ENCODE measurements at regions not wholly inside any gene's neighbourhood (a gene's known extent, or its start where the extent isn't known, plus 50 kb on each side); places are given as distances from the start of the nearest gene placed in this dataset.

DNA sequence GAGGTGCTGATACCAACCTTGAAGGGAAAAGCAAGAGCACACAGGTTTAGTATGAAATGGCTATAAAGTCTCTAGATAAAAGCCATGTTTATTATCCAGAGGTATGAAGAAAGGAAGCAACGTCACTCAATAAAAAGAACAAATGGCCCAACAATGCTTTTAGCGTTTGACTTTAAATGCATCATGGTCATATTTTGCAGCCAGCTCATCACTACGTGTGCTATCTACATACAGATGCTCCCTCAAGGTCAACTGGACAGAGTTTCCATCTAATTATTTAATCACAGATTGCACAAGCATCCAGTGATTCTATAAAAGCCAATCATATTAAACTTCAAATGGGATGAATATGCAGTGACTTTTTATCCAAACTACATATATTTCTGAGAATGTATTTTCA lies 127.6 kb upstream of the SYNDIG1 start:
- Histone ChIP-seq H3K4me2 (ENCODE audit: extremely low read depth, insufficient read depth, low read length) (no peak overlapping the region), H3K79me2 (ENCODE audit: control insufficient read depth, insufficient read depth, low read length) (no peaks in the 10 kb centered on the region), H3K9me3 (ENCODE audit: control insufficient read depth, insufficient read depth, low read depth, low read length) (no peaks in the 10 kb centered on the region), H3K27ac (ENCODE audit: insufficient read depth, low read length) (no peak overlapping the region), H2AFZ (ENCODE audit: low read length) (no peak overlapping the region), H4K20me1 (ENCODE audit: control insufficient read depth, extremely low read depth, insufficient read depth, low read length) (no peaks in the 10 kb centered on the region), H3K9ac (ENCODE audit: insufficient read depth, low read length) (no peak overlapping the region), H3K4me3 (replicated peaks in 1 of 4; ENCODE audit: control extremely low read depth in 1 of 4, insufficient read depth in 1 of 4, low read depth in 3 of 4, low read length in 4 of 4) (no peak overlapping the region), H3K27me3 (ENCODE audit: control insufficient read depth, insufficient read depth, low read length) (no peaks in the 10 kb centered on the region), H3K36me3 (ENCODE audit: control insufficient read depth, insufficient read depth, low read length) (no peaks in the 10 kb centered on the region), H3K4me1 (ENCODE audit: control insufficient read depth, extremely low read depth, insufficient read depth, low read length) (no peaks in the 10 kb centered on the region)
- no peak for DNase-seq (ENCODE audit: low read depth in 2 of 2)
- TF ChIP-seq, protein P1, sequence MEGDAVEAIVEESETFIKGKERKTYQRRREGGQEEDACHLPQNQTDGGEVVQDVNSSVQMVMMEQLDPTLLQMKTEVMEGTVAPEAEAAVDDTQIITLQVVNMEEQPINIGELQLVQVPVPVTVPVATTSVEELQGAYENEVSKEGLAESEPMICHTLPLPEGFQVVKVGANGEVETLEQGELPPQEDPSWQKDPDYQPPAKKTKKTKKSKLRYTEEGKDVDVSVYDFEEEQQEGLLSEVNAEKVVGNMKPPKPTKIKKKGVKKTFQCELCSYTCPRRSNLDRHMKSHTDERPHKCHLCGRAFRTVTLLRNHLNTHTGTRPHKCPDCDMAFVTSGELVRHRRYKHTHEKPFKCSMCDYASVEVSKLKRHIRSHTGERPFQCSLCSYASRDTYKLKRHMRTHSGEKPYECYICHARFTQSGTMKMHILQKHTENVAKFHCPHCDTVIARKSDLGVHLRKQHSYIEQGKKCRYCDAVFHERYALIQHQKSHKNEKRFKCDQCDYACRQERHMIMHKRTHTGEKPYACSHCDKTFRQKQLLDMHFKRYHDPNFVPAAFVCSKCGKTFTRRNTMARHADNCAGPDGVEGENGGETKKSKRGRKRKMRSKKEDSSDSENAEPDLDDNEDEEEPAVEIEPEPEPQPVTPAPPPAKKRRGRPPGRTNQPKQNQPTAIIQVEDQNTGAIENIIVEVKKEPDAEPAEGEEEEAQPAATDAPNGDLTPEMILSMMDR (conservative IDR thresholded peaks at IDR 0.05 in 1 of 2, IDR thresholded peaks at IDR 0.05 in 1 of 2; ENCODE audit: low read depth in 1 of 2, low read length in 2 of 2) = no peak
- TF ChIP-seq EZH2 (IDR thresholded peaks at IDR 0.05; ENCODE audit: low read length, missing control alignments) = no peak

DNA sequence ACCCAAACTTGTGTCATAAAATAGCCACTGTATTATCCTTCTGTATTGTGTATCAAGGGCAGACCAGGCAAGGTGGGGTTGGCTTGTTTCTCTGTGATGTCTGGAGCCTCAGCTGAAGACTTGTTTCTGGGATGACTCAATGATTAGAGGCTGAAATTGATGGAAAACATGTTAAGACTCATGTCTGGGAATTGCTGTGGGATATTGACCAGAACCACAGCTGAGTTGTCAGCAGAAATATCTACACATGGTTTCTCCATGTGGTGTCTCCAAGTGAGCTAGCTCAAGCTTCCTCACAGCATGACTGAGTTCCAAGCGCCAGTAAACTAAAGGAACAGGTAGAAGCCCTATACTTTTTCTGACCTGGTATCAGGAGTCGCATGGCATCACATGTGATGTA lies 128.5 kb upstream of the SYNDIG1 start:
- H3K9me3 ChIP-seq (ENCODE audit: control insufficient read depth, insufficient read depth, low read depth, low read length) = no peaks in the 10 kb centered on the region
- no peak overlapping the region for H3K4me3 ChIP-seq (replicated peaks in 1 of 4; ENCODE audit: control extremely low read depth in 1 of 4, insufficient read depth in 1 of 4, low read depth in 3 of 4, low read length in 4 of 4)
- no peak overlapping the region for H2AFZ ChIP-seq (ENCODE audit: low read length)
- H3K27me3 ChIP-seq (ENCODE audit: control insufficient read depth, insufficient read depth, low read length) = no peaks in the 10 kb centered on the region
- no peak overlapping the region for H3K9ac ChIP-seq (ENCODE audit: insufficient read depth, low read length)
- no peaks in the 10 kb centered on the region for H3K36me3 ChIP-seq (ENCODE audit: control insufficient read depth, insufficient read depth, low read length)
- H3K79me2 ChIP-seq (ENCODE audit: control insufficient read depth, insufficient read depth, low read length) = no peaks in the 10 kb centered on the region
- H3K4me2 ChIP-seq (ENCODE audit: extremely low read depth, insufficient read depth, low read length) = no peak overlapping the region
- no peak overlapping the region for H3K27ac ChIP-seq (ENCODE audit: insufficient read depth, low read length)
- H3K4me1 ChIP-seq (ENCODE audit: control insufficient read depth, extremely low read depth, insufficient read depth, low read length) = no peaks in the 10 kb centered on the region
- H4K20me1 ChIP-seq (ENCODE audit: control insufficient read depth, extremely low read depth, insufficient read depth, low read length) = no peaks in the 10 kb centered on the region
- DNase-seq (ENCODE audit: low read depth in 2 of 2) = no peak
- TF ChIP-seq, protein P1 (conservative IDR thresholded peaks at IDR 0.05 in 1 of 2, IDR thresholded peaks at IDR 0.05 in 1 of 2; ENCODE audit: low read depth in 1 of 2, low read length in 2 of 2) = no peak
- TF ChIP-seq EZH2 (IDR thresholded peaks at IDR 0.05; ENCODE audit: low read length, missing control alignments) = no peak

DNA sequence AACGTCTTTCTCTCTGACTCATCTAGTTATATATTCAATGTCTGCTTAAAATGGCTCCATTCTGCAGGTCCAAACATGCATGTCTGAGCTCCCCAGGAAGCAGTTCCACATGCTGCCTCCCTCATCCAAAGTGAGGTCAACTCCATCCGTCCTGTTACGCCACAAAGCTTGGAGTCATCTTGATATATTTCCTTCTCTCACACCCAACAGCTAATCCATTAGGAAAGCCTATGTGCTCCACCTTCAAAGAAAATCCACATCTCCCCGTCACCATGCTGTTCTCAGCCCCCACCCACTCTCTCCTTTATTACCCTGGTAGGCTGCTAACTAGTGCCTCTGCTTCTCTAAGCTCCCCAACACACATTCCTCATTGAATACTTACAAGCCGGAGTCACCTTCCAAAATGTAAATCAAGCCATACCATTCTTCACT lies 130.2 kb upstream of the SYNDIG1 start:
- Histone ChIP-seq H3K27ac (ENCODE audit: insufficient read depth, low read length) (no peak overlapping the region), H3K36me3 (ENCODE audit: control insufficient read depth, insufficient read depth, low read length) (no peaks in the 10 kb centered on the region), H3K4me3 (replicated peaks in 1 of 4; ENCODE audit: control extremely low read depth in 1 of 4, insufficient read depth in 1 of 4, low read depth in 3 of 4, low read length in 4 of 4) (no peak overlapping the region), H3K4me2 (ENCODE audit: extremely low read depth, insufficient read depth, low read length) (no peak overlapping the region), H3K79me2 (ENCODE audit: control insufficient read depth, insufficient read depth, low read length) (no peaks in the 10 kb centered on the region), H4K20me1 (ENCODE audit: control insufficient read depth, extremely low read depth, insufficient read depth, low read length) (no peaks in the 10 kb centered on the region), H3K27me3 (ENCODE audit: control insufficient read depth, insufficient read depth, low read length) (no peaks in the 10 kb centered on the region), H3K4me1 (ENCODE audit: control insufficient read depth, extremely low read depth, insufficient read depth, low read length) (no peaks in the 10 kb centered on the region), H3K9me3 (ENCODE audit: control insufficient read depth, insufficient read depth, low read depth, low read length) (no peaks in the 10 kb centered on the region), H2AFZ (ENCODE audit: low read length) (no peak overlapping the region), H3K9ac (ENCODE audit: insufficient read depth, low read length) (no peak overlapping the region)
- DNase-seq (ENCODE audit: low read depth in 2 of 2) = peak in 1 of 2 donors; percentile 1
- TF ChIP-seq, protein P1 (conservative IDR thresholded peaks at IDR 0.05 in 1 of 2, IDR thresholded peaks at IDR 0.05 in 1 of 2; ENCODE audit: low read depth in 1 of 2, low read length in 2 of 2) = no peak
- TF ChIP-seq EZH2 (IDR thresholded peaks at IDR 0.05; ENCODE audit: low read length, missing control alignments) = no peak
